ENCODE measurements at regions not wholly inside any gene's neighbourhood (a gene's known extent, or its start where the extent isn't known, plus 50 kb on each side); places are given as distances from the start of the nearest gene placed in this dataset.

- no peak for DNase-seq (ENCODE audit: low read depth)
- TF ChIP-seq, protein P1, sequence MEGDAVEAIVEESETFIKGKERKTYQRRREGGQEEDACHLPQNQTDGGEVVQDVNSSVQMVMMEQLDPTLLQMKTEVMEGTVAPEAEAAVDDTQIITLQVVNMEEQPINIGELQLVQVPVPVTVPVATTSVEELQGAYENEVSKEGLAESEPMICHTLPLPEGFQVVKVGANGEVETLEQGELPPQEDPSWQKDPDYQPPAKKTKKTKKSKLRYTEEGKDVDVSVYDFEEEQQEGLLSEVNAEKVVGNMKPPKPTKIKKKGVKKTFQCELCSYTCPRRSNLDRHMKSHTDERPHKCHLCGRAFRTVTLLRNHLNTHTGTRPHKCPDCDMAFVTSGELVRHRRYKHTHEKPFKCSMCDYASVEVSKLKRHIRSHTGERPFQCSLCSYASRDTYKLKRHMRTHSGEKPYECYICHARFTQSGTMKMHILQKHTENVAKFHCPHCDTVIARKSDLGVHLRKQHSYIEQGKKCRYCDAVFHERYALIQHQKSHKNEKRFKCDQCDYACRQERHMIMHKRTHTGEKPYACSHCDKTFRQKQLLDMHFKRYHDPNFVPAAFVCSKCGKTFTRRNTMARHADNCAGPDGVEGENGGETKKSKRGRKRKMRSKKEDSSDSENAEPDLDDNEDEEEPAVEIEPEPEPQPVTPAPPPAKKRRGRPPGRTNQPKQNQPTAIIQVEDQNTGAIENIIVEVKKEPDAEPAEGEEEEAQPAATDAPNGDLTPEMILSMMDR (IDR thresholded peaks at IDR 0.05; ENCODE audit: control insufficient read depth, extremely low read depth, insufficient read depth): no peak
- no peak overlapping the region for H3K4me3 ChIP-seq (ENCODE audit: low read depth, low read length)
These were observed 596.3 kb upstream of the CHRM3 start for GRCh38 chr1:238789916-238790667.

GRCh38 chr1:238787471-238787870, 598.9 kb upstream of the CHRM3 start:
- DNase-seq (ENCODE audit: low read depth): no peak
- no peak overlapping the region for H3K4me3 ChIP-seq (ENCODE audit: low read depth, low read length)
- TF ChIP-seq, protein P1 (IDR thresholded peaks at IDR 0.05; ENCODE audit: control insufficient read depth, extremely low read depth, insufficient read depth): no peak

DNA sequence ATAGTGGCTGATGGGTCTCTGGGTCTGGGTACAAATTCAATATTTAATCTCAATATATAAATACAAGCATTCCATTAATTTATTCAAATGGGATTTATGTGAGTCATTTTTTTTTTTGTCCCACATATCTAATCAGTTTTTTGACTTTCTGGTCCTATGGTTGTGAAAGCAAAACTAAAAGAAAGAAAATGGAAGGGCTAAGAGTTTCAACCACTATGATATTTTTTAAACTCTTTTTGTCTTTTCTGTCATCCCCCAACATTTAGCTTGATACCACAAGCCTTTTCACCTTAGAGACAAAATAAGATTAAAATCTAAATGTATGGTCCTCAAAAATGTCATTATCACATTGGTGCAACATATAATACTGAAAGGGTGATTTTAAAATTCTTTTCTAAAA, 602.7 kb upstream of the CHRM3 start:
- no peak overlapping the region for H3K4me3 ChIP-seq (ENCODE audit: low read depth, low read length)
- DNase-seq (ENCODE audit: low read depth): no peak
- TF ChIP-seq, protein P1 (IDR thresholded peaks at IDR 0.05; ENCODE audit: control insufficient read depth, extremely low read depth, insufficient read depth): no peak

GRCh38 chr1:238779716-238780115, 606.7 kb upstream of the CHRM3 start:
- no peak for DNase-seq (ENCODE audit: low read depth)
- H3K4me3 ChIP-seq (ENCODE audit: low read depth, low read length): no peak overlapping the region
- TF ChIP-seq, protein P1 (IDR thresholded peaks at IDR 0.05; ENCODE audit: control insufficient read depth, extremely low read depth, insufficient read depth): no peak

- no peak for DNase-seq (ENCODE audit: low read depth)
- no peak overlapping the region for H3K4me3 ChIP-seq (ENCODE audit: low read depth, low read length)
- TF ChIP-seq, protein P1 (IDR thresholded peaks at IDR 0.05; ENCODE audit: control insufficient read depth, extremely low read depth, insufficient read depth): no peak
These were observed 608.3 kb upstream of the CHRM3 start for GRCh38 chr1:238778113-238778512.

DNA sequence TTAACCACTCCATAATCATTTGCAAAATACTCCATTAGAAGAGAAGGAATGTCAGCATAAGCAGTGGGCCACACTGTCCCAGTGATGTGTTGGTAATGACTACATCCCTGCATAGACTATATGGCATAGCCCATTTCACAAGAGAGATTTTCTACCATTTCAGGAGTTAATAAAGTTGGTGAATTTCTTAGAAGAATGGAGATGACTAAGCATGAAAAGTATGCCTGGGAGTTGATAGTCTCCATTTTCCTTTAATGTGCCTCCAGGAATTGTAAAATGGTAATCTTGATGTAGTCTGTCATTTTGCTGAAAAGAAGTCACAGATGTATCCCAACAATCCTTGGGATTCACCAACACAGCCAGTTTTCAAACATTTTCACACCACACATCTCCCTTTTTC, 608.8 kb upstream of the CHRM3 start:
- DNase-seq (ENCODE audit: low read depth): no peak
- TF ChIP-seq, protein P1 (IDR thresholded peaks at IDR 0.05; ENCODE audit: control insufficient read depth, extremely low read depth, insufficient read depth): no peak
- H3K4me3 ChIP-seq (ENCODE audit: low read depth, low read length): no peak overlapping the region

DNA sequence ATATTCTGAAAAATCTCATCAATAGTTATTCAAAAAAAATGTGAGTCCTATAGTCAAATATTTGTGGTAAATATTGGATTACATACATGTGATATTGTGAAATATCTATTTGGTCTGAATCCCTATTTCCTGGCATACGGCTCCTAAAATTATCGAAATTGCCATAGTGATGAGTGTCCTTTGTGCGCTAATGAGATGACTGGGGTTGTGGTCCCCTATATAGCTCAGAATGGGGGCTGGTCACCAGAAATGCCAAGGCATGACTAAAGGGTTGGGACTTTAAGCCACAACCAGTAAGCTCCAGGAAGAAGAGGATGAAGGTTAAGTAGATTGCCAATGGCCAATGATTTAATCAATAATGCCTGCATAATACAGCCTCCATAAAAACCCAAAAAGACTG, 610.2 kb upstream of the CHRM3 start:
- TF ChIP-seq, protein P1 (IDR thresholded peaks at IDR 0.05; ENCODE audit: control insufficient read depth, extremely low read depth, insufficient read depth): no peak
- no peak overlapping the region for H3K4me3 ChIP-seq (ENCODE audit: low read depth, low read length)

More for the DNA sequence above, 610.2 kb upstream of the CHRM3 start:
- no peak for DNase-seq (ENCODE audit: low read depth)
